D721Med (cell line): ENCODE measurements at regions not wholly inside any gene's neighbourhood (a gene's known extent, or its start where the extent isn't known, plus 50 kb on each side); places are given as distances from the start of the nearest gene placed in this dataset.

Experiments used
- DNase-seq: peaks from one replicate; pipeline ENCODE4 v3.0.0; 2011; ENCODE audit warnings: low spot score; ENCODE audit not compliant: insufficient read length
- FAIRE-seq: peaks from 2 replicates; lab custom pipeline; 2011; peaks lifted over from hg19 to GRCh38; lab: Jason Lieb, UNC
- CTCF ChIP-seq: IDR thresholded peaks from 2 replicates; pipeline ENCODE4 v1.5.1; 2012; ENCODE audit warnings: mild to moderate bottlenecking, control low read depth; ENCODE audit not compliant: insufficient read depth; ENCODE audit errors: missing control alignments

DNA sequence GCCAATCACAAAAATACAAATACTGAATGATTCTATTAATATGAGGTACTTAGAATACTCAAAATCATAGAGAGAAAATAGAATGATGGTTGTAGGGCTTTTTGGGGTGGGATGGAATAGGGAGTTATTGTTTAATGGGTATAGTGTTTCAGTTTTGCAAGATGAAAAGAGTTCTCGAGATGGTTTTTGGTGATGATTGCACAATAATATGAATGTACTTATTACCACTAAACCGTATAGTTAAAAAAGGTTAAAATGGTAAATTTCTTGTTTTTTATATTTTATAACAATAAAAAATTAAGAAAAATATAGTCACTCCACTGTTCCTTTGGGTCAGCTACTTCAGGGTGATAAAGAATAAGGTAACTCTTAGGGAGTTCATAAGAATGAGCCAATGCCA, 560.1 kb downstream of the TDRD15 start:
- DNase-seq (no peak), FAIRE-seq (no peak)
- TF ChIP-seq CTCF = no peak

- no peak for DNase-seq
- no peak for FAIRE-seq
- no peak for TF ChIP-seq CTCF
Observed at GRCh38 chr2:21687589-21687988, 563.8 kb downstream of the TDRD15 start.

GRCh38 chr2:21690005-21690404, 566.2 kb downstream of the TDRD15 start:
- no peak for FAIRE-seq

GRCh38 chr2:21693081-21693480, 569.3 kb downstream of the TDRD15 start:
- no peak for FAIRE-seq

More at GRCh38 chr2:21690005-21690404, 566.2 kb downstream of the TDRD15 start:
- TF ChIP-seq CTCF = no peak
- no peak for DNase-seq

DNA sequence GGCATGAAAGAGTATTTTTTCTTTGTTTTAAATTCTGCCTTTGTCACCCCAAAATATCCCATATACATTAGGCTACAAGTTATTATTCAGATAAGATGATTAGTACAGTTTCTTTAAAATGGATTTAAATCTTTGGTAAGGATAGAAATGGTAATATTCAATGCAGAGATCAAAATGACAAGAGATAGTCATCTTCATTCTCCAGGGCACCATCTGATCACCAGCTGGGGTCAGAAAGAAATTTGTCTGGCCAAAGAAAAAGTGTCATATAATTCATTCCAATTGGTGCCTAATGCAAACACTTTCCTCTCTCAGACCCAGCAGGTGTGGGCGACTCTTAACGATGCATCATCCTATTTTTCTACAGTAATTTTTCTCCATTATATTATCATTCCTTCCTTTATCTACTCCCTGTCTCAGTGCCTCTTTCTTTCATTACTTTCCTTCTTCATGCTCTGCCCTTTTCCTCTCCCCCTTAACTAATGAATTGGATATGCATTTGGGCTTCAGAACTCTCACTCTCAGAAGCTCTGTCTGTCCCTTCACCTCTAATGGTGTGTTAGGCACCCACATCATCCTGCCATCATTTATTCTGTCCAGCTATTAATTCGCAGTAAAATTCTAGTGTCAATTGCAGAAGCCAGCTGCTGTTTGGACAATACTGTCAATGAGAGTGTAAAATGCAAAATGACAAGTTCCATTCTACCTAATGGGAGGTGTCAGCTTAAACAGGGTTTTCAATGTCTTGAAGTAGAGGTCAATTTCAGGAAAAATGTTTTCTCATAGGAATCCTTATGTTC, 570.5 kb downstream of the TDRD15 start:
- DNase-seq (no peak), FAIRE-seq (no peak)
- TF ChIP-seq CTCF = no peak

More at GRCh38 chr2:21693081-21693480, 569.3 kb downstream of the TDRD15 start:
- DNase-seq = no peak
- TF ChIP-seq CTCF = no peak

DNA sequence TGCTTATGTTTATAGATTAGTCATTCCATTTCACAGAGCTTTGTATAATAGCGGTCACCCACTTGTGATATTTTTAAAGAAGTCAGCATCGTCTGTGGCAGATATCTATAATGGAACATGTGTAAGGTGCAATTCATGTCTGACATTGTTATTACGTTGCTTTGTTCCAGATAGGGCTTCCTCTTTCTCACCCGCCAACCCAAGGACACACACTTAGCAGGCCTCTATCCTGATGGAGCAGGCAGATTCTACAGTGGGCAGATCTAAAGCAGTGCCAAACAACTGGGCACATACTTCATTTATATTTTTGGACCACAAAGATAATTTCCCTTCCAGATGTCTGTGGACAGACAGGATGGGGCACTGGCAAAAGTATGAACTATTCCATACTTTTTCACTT, 573.1 kb downstream of the TDRD15 start:
- DNase-seq (no peak), FAIRE-seq (no peak)
- TF ChIP-seq CTCF = no peak

GRCh38 chr2:21700644-21701043, 576.9 kb downstream of the TDRD15 start:
- no peak for TF ChIP-seq CTCF
- FAIRE-seq (no peak), DNase-seq (no peak)
